Activated naive CD8-positive, alpha-beta T cell treated with anti-CD3 and anti-CD28 coated beads for 36 hours (primary cell): ENCODE measurements at regions not wholly inside any gene's neighbourhood (a gene's known extent, or its start where the extent isn't known, plus 50 kb on each side); places are given as distances from the start of the nearest gene placed in this dataset.

Source experiments
- DNase-seq: peaks from one replicate; pipeline ENCODE4 v3.0.0; 2021
- H3K27ac Mint-ChIP-seq: one replicate; pipeline ENCODE4 v1.8.0; 2022; ENCODE audit warnings: mild to moderate bottlenecking, moderate library complexity, mixed read lengths
- H3K27me3 Mint-ChIP-seq: one replicate; pipeline ENCODE4 v1.8.0; 2022; ENCODE audit warnings: mild to moderate bottlenecking, mixed read lengths
- H3K36me3 Mint-ChIP-seq: one replicate; pipeline ENCODE4 v1.8.0; 2021; ENCODE audit warnings: mild to moderate bottlenecking, mixed read lengths
- H3K4me1 Mint-ChIP-seq: one replicate; pipeline ENCODE4 v1.8.0; 2021; ENCODE audit warnings: mixed read lengths
- H3K4me3 Mint-ChIP-seq: one replicate; pipeline ENCODE4 v1.8.0; 2022; ENCODE audit warnings: mild to moderate bottlenecking, moderate library complexity, mixed read lengths
- H3K9me3 Mint-ChIP-seq: one replicate; pipeline ENCODE4 v1.8.0; 2022; ENCODE audit warnings: mixed read lengths

- H3K36me3 Mint-ChIP-seq: no peaks in the 10 kb centered on the region
- H3K4me3 Mint-ChIP-seq: no peak overlapping the region
- peaks cover 1% of the 10 kb centered on the region for H3K27me3 Mint-ChIP-seq
- DNase-seq: no peak
- no peaks in the 10 kb centered on the region for H3K9me3 Mint-ChIP-seq
- peaks cover 1% of the 10 kb centered on the region for H3K4me1 Mint-ChIP-seq
- no peak overlapping the region for H3K27ac Mint-ChIP-seq
Observed at GRCh38 chr2:65628156-65628555, 195.8 kb upstream of the SPRED2 start.

GRCh38 chr2:65626831-65627230 is 194.4 kb upstream of the SPRED2 start:
- Mint-ChIP-seq H3K36me3 (no peaks in the 10 kb centered on the region), H3K4me3 (no peak overlapping the region), H3K4me1 (peaks cover 4% of the 10 kb centered on the region), H3K27me3 (peaks cover 14% of the 10 kb centered on the region), H3K9me3 (no peaks in the 10 kb centered on the region), H3K27ac (no peak overlapping the region)
- DNase-seq: no peak

- DNase-seq: no peak
- H3K9me3 Mint-ChIP-seq: no peaks in the 10 kb centered on the region
- H3K4me3 Mint-ChIP-seq: no peak overlapping the region
- H3K36me3 Mint-ChIP-seq: no peaks in the 10 kb centered on the region
- H3K27me3 Mint-ChIP-seq: peaks cover 15% of the 10 kb centered on the region
- no peak overlapping the region for H3K27ac Mint-ChIP-seq
- H3K4me1 Mint-ChIP-seq: peaks cover 4% of the 10 kb centered on the region
Observed at GRCh38 chr2:65625982-65626381, 193.6 kb upstream of the SPRED2 start.

- no peak for DNase-seq
- peaks cover 4% of the 10 kb centered on the region for H3K4me1 Mint-ChIP-seq
- no peaks in the 10 kb centered on the region for H3K36me3 Mint-ChIP-seq
- no peak overlapping the region for H3K4me3 Mint-ChIP-seq
- no peak overlapping the region for H3K27ac Mint-ChIP-seq
- no peaks in the 10 kb centered on the region for H3K9me3 Mint-ChIP-seq
- H3K27me3 Mint-ChIP-seq: peaks cover 15% of the 10 kb centered on the region
Observed at GRCh38 chr2:65622951-65623535, 190.6 kb upstream of the SPRED2 start.

- Mint-ChIP-seq H3K4me1 (peaks cover 4% of the 10 kb centered on the region), H3K9me3 (no peaks in the 10 kb centered on the region), H3K27ac (no peak overlapping the region), H3K4me3 (no peak overlapping the region), H3K36me3 (no peaks in the 10 kb centered on the region), H3K27me3 (peaks cover 15% of the 10 kb centered on the region)
- no peak for DNase-seq
Observed at GRCh38 chr2:65622499-65622898, 190.1 kb upstream of the SPRED2 start.

- H3K27ac Mint-ChIP-seq: no peak overlapping the region
- peaks cover 15% of the 10 kb centered on the region for H3K27me3 Mint-ChIP-seq
- H3K36me3 Mint-ChIP-seq: no peaks in the 10 kb centered on the region
- H3K4me1 Mint-ChIP-seq: peaks cover 4% of the 10 kb centered on the region
- no peak overlapping the region for H3K4me3 Mint-ChIP-seq
- H3K9me3 Mint-ChIP-seq: no peaks in the 10 kb centered on the region
- no peak for DNase-seq
Observed at GRCh38 chr2:65620524-65620923, 188.1 kb upstream of the SPRED2 start.

- Mint-ChIP-seq H3K36me3 (no peaks in the 10 kb centered on the region), H3K27ac (no peak overlapping the region)
Observed at GRCh38 chr2:65620026-65620425, 187.6 kb upstream of the SPRED2 start.

GRCh38 chr2:65615602-65616001 is 183.2 kb upstream of the SPRED2 start:
- no peaks in the 10 kb centered on the region for H3K27me3 Mint-ChIP-seq
- H3K27ac Mint-ChIP-seq: no peak overlapping the region
- no peak overlapping the region for H3K4me3 Mint-ChIP-seq
- no peaks in the 10 kb centered on the region for H3K36me3 Mint-ChIP-seq
- DNase-seq: no peak
- H3K4me1 Mint-ChIP-seq: no peaks in the 10 kb centered on the region
- no peaks in the 10 kb centered on the region for H3K9me3 Mint-ChIP-seq

More at GRCh38 chr2:65620026-65620425, 187.6 kb upstream of the SPRED2 start:
- no peak overlapping the region for H3K4me3 Mint-ChIP-seq
- no peak for DNase-seq
- H3K27me3 Mint-ChIP-seq: peaks cover 15% of the 10 kb centered on the region
- no peaks in the 10 kb centered on the region for H3K9me3 Mint-ChIP-seq
- peaks cover 4% of the 10 kb centered on the region for H3K4me1 Mint-ChIP-seq

GRCh38 chr2:65613968-65614555 is 181.7 kb upstream of the SPRED2 start:
- no peaks in the 10 kb centered on the region for H3K27me3 Mint-ChIP-seq
- H3K4me3 Mint-ChIP-seq: no peak overlapping the region
- no peaks in the 10 kb centered on the region for H3K9me3 Mint-ChIP-seq
- DNase-seq: no peak
- no peaks in the 10 kb centered on the region for H3K36me3 Mint-ChIP-seq
- H3K4me1 Mint-ChIP-seq: no peaks in the 10 kb centered on the region
- no peak overlapping the region for H3K27ac Mint-ChIP-seq

- Mint-ChIP-seq H3K4me1 (peaks cover under 1% of the 10 kb centered on the region), H3K27ac (no peak overlapping the region), H3K4me3 (no peak overlapping the region), H3K9me3 (no peaks in the 10 kb centered on the region), H3K27me3 (no peaks in the 10 kb centered on the region), H3K36me3 (no peaks in the 10 kb centered on the region)
- no peak for DNase-seq
Observed at GRCh38 chr2:65611488-65611887, 179.1 kb upstream of the SPRED2 start.

GRCh38 chr2:65608916-65609315 is 176.5 kb upstream of the SPRED2 start:
- no peak for DNase-seq
- Mint-ChIP-seq H3K36me3 (no peaks in the 10 kb centered on the region), H3K9me3 (no peaks in the 10 kb centered on the region), H3K27ac (no peak overlapping the region), H3K4me3 (no peak overlapping the region), H3K27me3 (no peaks in the 10 kb centered on the region), H3K4me1 (peaks cover 10% of the 10 kb centered on the region)

- Mint-ChIP-seq H3K27ac (no peak overlapping the region), H3K4me1 (peaks cover 10% of the 10 kb centered on the region), H3K9me3 (no peaks in the 10 kb centered on the region), H3K4me3 (no peak overlapping the region), H3K36me3 (no peaks in the 10 kb centered on the region), H3K27me3 (no peaks in the 10 kb centered on the region)
- no peak for DNase-seq
Observed at GRCh38 chr2:65608466-65608865, 176.1 kb upstream of the SPRED2 start.

GRCh38 chr2:65607662-65608305 is 175.4 kb upstream of the SPRED2 start:
- H3K27ac Mint-ChIP-seq: no peak overlapping the region
- H3K36me3 Mint-ChIP-seq: no peaks in the 10 kb centered on the region
- H3K4me1 Mint-ChIP-seq: peaks cover 10% of the 10 kb centered on the region
- no peaks in the 10 kb centered on the region for H3K9me3 Mint-ChIP-seq
- DNase-seq: no peak
- no peak overlapping the region for H3K4me3 Mint-ChIP-seq
- no peaks in the 10 kb centered on the region for H3K27me3 Mint-ChIP-seq

GRCh38 chr2:65605743-65606058 is 173.3 kb upstream of the SPRED2 start:
- no peak for DNase-seq
- H3K4me3 Mint-ChIP-seq: no peak overlapping the region
- H3K36me3 Mint-ChIP-seq: no peaks in the 10 kb centered on the region
- H3K27me3 Mint-ChIP-seq: no peaks in the 10 kb centered on the region
- peaks cover 10% of the 10 kb centered on the region for H3K4me1 Mint-ChIP-seq
- H3K9me3 Mint-ChIP-seq: no peaks in the 10 kb centered on the region
- no peak overlapping the region for H3K27ac Mint-ChIP-seq

- no peak overlapping the region for H3K4me3 Mint-ChIP-seq
- no peaks in the 10 kb centered on the region for H3K27me3 Mint-ChIP-seq
- DNase-seq: no peak
- no peaks in the 10 kb centered on the region for H3K9me3 Mint-ChIP-seq
- no peak overlapping the region for H3K27ac Mint-ChIP-seq
- H3K36me3 Mint-ChIP-seq: no peaks in the 10 kb centered on the region
- peaks cover 10% of the 10 kb centered on the region for H3K4me1 Mint-ChIP-seq
Observed at GRCh38 chr2:65605058-65605742, 172.8 kb upstream of the SPRED2 start.

- Mint-ChIP-seq H3K27ac (no peak overlapping the region), H3K36me3 (no peaks in the 10 kb centered on the region), H3K4me3 (no peak overlapping the region), H3K27me3 (no peaks in the 10 kb centered on the region), H3K4me1 (peaks cover 10% of the 10 kb centered on the region), H3K9me3 (no peaks in the 10 kb centered on the region)
- DNase-seq: no peak
Observed at GRCh38 chr2:65604246-65604645, 171.8 kb upstream of the SPRED2 start.
